ENCODE measurements at regions not wholly inside any gene's neighbourhood (a gene's known extent, or its start where the extent isn't known, plus 50 kb on each side); places are given as distances from the start of the nearest gene placed in this dataset.

DNA sequence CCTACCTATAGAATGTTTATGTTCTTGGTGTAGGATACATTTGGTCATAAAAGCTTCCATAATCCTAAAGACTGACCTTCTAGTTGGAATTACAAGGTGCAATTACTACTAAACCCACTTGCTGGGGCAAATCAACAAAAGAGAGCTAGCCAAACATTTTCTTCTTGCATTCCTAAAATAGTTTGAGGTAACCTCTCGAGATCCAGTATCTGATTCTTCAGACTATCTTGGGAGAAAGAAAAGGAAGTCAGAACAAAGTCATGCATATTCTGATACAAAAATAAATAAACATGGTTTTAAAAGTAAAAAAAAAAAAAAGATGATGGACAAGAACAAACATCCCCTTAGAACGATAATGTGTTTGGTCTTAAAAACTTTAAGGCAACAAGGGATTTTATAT is 294.2 kb upstream of the RSPO3 start:
- TF ChIP-seq, protein P1, sequence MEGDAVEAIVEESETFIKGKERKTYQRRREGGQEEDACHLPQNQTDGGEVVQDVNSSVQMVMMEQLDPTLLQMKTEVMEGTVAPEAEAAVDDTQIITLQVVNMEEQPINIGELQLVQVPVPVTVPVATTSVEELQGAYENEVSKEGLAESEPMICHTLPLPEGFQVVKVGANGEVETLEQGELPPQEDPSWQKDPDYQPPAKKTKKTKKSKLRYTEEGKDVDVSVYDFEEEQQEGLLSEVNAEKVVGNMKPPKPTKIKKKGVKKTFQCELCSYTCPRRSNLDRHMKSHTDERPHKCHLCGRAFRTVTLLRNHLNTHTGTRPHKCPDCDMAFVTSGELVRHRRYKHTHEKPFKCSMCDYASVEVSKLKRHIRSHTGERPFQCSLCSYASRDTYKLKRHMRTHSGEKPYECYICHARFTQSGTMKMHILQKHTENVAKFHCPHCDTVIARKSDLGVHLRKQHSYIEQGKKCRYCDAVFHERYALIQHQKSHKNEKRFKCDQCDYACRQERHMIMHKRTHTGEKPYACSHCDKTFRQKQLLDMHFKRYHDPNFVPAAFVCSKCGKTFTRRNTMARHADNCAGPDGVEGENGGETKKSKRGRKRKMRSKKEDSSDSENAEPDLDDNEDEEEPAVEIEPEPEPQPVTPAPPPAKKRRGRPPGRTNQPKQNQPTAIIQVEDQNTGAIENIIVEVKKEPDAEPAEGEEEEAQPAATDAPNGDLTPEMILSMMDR (IDR thresholded peaks at IDR 0.05), result no peak
- TF ChIP-seq POLR2A (IDR thresholded peaks at IDR 0.05), result no peak
